SJCRH30 (cell line): ENCODE measurements at regions not wholly inside any gene's neighbourhood (a gene's known extent, or its start where the extent isn't known, plus 50 kb on each side); places are given as distances from the start of the nearest gene placed in this dataset.
A peak's percentile ranks its signal among the peaks of the same experiment; 100 is the strongest.
"Not testable (repeated sequence)": the region's sequence is repeated elsewhere in the genome, so short reads cannot be mapped to it uniquely, and the experiment has no call there.

Source experiments
- DNase-seq, 2 experiments: peaks; one replicate each; pipeline ENCODE4 v3.0.0-alpha.2; 2015 to 2020
- H3K27ac ChIP-seq: fragments of 250-450 bp; sonication (Bioruptor Pico); 2 replicates; pipeline ENCODE4 v1.5.1; 2020; ENCODE audit warnings: mild to moderate bottlenecking, moderate library complexity
- H3K27me3 ChIP-seq: fragments of 250-450 bp; sonication (Bioruptor Pico); 2 replicates; pipeline ENCODE4 v1.5.1; 2020; ENCODE audit warnings: mild to moderate bottlenecking, moderate library complexity
- H3K36me3 ChIP-seq: fragments of 250-450 bp; sonication (Bioruptor Pico); 2 replicates; pipeline ENCODE4 v1.5.1; 2020; ENCODE audit warnings: mild to moderate bottlenecking, moderate library complexity
- H3K4me1 ChIP-seq: fragments of 250-450 bp; sonication (Bioruptor Pico); 2 replicates; pipeline ENCODE4 v1.5.1; 2020; ENCODE audit warnings: mild to moderate bottlenecking, moderate library complexity
- H3K4me3 ChIP-seq: fragments of 250-450 bp; sonication (Bioruptor Pico); 2 replicates; pipeline ENCODE4 v1.5.1; 2020; ENCODE audit warnings: mild to moderate bottlenecking, moderate library complexity
- H3K9me3 ChIP-seq: fragments of 250-450 bp; sonication (Bioruptor Pico); replicated peaks from 2 replicates; pipeline ENCODE4 v1.5.1; 2020; ENCODE audit warnings: mild to moderate bottlenecking, moderate library complexity

DNA sequence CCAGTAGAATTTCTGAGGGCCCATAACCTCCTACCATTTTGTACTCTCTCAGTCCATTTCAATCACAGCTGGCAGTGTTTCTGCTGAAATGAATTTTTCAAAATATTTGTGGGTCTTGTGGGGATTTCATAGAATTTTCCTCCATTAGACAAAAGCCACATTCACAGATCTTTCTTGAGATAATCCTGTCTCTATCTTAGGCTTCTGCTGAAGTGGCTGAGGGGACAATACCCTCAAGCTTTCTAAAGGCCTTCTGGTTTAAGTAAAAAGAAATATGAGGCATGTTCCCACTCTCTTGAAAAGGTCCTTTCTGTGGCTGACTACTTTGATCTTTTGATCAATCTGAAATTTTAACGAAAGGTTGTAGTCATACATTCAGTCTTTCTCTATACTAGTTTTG, 1930.0 kb upstream of the AGA start:
- Histone ChIP-seq H3K27me3 (no peaks in the 10 kb centered on the region), H3K4me1 (no peaks in the 10 kb centered on the region), H3K9me3 (no peaks in the 10 kb centered on the region), H3K4me3 (no peak overlapping the region), H3K36me3 (no peaks in the 10 kb centered on the region), H3K27ac (no peak overlapping the region)
- no peak for DNase-seq

DNA sequence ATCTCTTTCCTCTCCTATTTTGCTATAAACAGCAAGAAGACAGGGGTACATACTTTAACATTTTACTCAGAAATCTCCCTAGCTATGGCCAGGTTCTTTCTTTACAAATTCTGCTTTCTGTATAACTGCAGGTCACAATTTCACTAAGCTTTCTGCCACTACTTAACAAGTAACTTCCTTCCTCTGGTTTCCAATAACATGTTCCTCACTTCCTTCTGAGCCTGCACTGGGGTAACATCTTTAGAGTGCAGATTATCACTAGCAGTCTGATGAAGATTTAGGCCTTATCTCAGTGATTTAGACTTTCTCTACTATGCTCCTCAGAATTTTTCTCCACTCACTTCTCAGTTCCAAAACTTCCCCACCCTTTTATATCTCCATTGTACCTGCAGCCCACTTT, 1930.5 kb upstream of the AGA start:
- Histone ChIP-seq H3K27me3 (no peaks in the 10 kb centered on the region), H3K36me3 (no peaks in the 10 kb centered on the region), H3K4me1 (no peaks in the 10 kb centered on the region), H3K9me3 (no peaks in the 10 kb centered on the region), H3K4me3 (no peak overlapping the region), H3K27ac (no peak overlapping the region)
- no peak for DNase-seq

DNA sequence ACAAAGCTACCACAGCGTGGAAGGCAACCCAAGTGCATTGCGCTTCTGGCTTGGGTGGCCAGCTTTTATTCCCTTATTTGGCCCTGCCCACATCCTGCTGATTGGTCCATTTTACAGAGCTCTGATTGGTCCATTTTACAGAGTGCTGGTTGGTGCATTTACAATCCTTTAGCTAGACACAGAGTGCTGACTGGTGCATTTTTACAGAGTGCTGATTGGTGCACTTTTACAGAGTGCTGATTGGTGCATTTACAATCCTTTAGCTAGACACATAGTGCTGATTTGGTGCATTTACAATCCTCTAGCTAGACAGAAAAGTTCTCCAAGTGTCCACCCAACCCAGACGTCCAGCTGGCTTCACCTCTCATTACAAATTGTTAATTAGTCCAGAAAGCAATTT, 1936.6 kb upstream of the AGA start:
- H3K4me1 ChIP-seq, H3K27ac ChIP-seq, H3K27me3 ChIP-seq, H3K9me3 ChIP-seq, H3K36me3 ChIP-seq, DNase-seq, H3K4me3 ChIP-seq: not testable (repeated sequence)

DNA sequence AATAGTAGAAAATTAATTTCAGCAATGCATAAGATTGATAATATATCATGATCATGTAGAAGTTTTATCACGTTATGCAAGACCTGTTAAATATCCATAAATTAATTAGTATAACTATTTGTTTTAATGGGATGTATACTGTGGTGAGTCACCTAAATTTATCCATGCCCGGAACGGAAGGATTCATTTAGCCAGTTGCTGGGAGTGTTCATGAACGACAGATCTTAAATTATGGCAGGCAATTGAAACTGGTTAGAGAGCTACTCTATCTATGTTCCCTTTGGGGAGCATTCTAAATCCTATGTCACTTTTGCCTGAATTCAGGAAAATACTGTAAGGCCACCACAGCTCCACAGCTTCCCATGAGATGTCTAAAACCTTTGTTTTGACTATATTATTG, 1950.5 kb upstream of the AGA start:
- Histone ChIP-seq H3K36me3 (no peaks in the 10 kb centered on the region), H3K9me3 (no peaks in the 10 kb centered on the region), H3K27me3 (no peaks in the 10 kb centered on the region), H3K4me3 (no peak overlapping the region), H3K27ac (no peak overlapping the region), H3K4me1 (no peaks in the 10 kb centered on the region)
- no peak for DNase-seq

DNA sequence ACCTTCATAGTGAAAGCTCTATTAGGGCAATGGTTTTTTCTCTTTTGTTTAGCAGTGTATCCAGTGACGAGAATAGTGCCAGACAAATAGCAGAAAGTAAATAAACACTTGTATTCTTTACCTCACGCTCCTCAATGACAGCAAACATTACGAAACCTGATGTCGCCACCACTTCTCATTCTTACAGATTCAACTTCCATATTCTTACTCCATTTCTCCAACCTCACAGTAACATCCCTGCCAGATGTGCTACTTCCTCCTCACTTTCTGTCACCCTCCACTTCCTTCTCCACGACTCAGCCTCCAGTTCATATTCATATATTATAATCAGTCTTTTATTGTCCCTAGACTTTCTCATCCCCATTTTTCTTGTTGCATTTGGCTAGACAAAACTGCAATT, 1956.2 kb upstream of the AGA start:
- Histone ChIP-seq H3K4me3 (no peak overlapping the region), H3K27ac (no peak overlapping the region), H3K9me3 (no peaks in the 10 kb centered on the region), H3K27me3 (no peaks in the 10 kb centered on the region), H3K4me1 (no peaks in the 10 kb centered on the region), H3K36me3 (no peaks in the 10 kb centered on the region)
- no peak for DNase-seq

DNA sequence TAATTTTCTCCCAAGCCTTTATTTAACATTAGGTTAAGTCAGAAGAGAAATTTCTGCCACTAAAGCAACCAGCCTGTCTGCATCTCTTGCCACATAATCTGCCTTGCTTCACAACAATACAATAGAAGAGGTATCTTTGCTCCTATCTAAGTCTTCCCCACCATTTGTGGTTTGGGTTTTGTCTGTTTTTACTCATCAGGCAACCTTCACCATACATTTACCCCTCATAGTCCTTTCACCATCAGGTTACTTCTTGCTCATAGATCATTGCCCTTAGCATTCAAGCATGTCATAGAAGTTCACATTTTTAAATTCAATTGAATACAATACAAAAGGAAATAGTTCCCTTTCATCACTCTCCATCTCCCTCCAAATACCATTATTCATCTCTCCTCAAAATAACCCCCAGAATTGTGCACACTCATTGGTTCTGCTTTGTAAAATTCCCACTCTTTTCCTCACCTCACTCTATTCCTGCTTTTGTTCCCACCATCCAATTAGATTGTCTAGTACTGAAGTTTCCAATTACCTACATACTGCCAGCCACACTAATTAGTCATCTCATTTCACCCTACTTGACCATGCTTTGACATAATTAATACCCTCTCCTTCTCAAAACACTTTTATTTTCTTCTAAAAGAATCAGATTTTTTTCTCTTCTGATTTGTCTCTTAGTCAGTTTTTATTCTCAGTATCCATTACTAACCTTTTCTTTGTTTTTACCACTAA, 1957.0 kb upstream of the AGA start:
- no peaks in the 10 kb centered on the region for H3K9me3 ChIP-seq
- no peaks in the 10 kb centered on the region for H3K27me3 ChIP-seq
- no peaks in the 10 kb centered on the region for H3K36me3 ChIP-seq
- no peak for DNase-seq
- H3K4me3 ChIP-seq = no peak overlapping the region
- no peak overlapping the region for H3K27ac ChIP-seq
- H3K4me1 ChIP-seq = no peaks in the 10 kb centered on the region

DNA sequence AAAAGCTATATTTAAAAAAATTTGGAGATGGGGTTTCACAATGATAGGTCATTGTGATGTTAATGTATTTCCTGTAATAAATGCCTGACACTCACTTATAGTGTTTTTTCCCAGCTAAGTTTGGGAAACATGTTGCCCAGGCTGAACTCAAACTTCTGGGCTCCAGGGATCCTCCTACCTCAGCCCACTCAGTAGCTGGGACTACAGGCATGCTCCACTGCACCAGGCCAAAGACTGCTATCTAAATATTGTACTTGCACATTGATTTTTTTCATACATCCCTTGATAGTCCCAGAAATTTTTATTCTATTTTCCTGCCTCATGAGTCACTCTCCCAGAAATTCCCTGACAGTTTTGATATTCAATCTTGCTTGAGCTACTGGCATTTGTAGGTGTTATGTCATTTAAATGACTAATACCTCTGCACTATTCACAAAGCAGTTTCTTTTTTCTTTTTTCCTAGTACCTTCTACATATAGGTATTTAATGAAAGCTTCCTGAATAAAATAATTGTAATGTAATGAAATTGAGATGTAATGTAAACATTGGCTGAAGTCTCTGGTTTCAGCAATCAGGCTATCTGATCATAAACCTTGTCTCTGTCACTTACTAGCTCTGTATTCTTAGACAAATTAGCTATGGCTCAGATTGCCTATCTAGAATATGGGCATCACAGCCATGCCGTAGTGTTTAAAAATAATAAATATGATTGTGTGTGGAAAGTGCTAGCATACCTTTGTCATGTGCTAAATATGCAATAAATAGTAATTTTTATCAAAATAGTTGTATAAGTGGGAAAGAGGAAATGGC, 1973.0 kb upstream of the AGA start:
- Histone ChIP-seq H3K4me3 (no peak overlapping the region), H3K9me3 (no peaks in the 10 kb centered on the region), H3K36me3 (no peaks in the 10 kb centered on the region), H3K4me1 (peaks cover 10% of the 10 kb centered on the region), H3K27me3 (no peaks in the 10 kb centered on the region), H3K27ac (peak overlapping the region; percentile 51)
- DNase-seq = peak in 1 of 2 experiments; percentile 19

DNA sequence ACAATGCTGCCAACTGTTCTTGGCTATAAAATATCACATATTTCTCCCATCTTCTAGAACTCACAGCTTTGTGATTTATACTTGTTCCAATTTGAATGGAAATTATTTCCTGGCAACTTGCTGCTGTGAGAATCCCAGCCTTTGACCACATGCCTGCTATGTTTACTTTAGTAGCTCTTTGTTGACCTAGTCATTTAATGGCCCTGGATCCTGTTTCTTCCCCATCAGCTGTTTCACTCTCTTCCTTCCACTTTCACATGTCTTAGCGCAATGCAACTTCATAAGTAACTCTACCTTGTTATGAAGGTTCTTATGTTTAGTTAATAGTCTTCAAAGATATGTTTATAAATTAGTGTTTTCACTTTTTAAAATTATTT, 1973.6 kb upstream of the AGA start:
- peak; percentile 35 to 64 for DNase-seq
- Histone ChIP-seq H3K27me3 (no peaks in the 10 kb centered on the region), H3K4me1 (peaks cover 10% of the 10 kb centered on the region), H3K9me3 (no peaks in the 10 kb centered on the region), H3K4me3 (no peak overlapping the region), H3K27ac (peak overlapping the region; percentile 51), H3K36me3 (no peaks in the 10 kb centered on the region)

DNA sequence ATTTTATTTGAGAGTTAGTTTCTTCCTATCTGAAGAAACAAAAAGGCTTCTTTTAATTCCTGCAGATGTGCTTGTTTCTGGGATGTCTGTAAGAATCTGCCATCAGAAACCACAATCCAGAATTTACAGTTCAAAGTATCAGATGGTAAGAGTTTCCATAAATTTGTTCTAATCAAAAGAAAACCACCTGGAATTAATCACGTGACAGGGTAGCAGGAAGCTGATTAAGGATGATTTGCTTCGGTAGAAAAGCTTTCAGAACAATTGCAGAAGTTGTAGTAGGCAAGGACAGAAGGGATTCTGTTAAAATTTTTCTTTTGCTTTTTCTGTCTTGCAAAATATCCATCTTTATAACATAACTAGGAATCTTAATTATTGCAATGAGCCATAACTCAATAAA, 1975.1 kb upstream of the AGA start:
- Histone ChIP-seq H3K4me1 (peaks cover 10% of the 10 kb centered on the region), H3K36me3 (no peaks in the 10 kb centered on the region), H3K9me3 (no peaks in the 10 kb centered on the region), H3K27me3 (no peaks in the 10 kb centered on the region), H3K4me3 (no peak overlapping the region), H3K27ac (no peak overlapping the region)
- DNase-seq = no peak

DNA sequence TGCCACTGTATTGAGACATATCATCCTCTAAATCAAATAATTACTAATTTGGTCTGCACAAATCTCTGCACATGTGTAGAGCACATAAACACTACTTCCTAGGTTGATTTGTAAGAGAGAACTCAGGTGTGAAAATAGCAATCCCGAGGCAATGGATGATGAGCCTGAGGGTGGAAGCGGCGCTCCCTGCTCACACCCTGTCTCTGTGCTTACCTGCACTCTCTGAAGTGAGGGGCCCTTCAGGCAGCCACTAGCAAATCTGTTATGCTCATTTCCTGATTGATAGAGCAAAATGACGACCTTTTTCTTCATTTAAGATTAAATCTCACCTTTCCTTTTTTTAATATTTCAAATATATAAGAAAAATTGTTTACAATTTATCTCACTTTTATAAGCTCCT, 1995.7 kb upstream of the AGA start:
- no peak for DNase-seq
- no peak overlapping the region for H3K4me3 ChIP-seq
- no peak overlapping the region for H3K27ac ChIP-seq
- no peaks in the 10 kb centered on the region for H3K36me3 ChIP-seq
- no peaks in the 10 kb centered on the region for H3K27me3 ChIP-seq
- H3K9me3 ChIP-seq = no peaks in the 10 kb centered on the region
- H3K4me1 ChIP-seq = no peaks in the 10 kb centered on the region

DNA sequence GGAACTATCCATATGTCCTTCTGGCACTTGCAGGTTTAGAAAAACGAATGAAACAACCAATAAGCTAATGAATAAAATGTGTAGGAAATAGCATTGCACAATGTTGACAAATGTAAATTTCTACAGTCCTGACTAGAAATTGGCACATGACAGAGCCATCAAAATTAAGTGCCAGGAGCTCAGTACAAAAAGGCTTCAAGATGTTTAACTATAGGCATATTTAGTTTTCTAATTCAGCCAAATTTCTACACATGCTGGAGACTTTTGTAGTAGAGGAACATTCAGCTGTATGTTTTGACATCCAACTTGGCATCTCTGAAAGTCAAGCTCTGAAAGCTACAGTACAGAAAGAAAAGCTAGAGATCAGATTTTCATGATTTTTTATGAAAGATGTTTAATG, 1999.4 kb upstream of the AGA start:
- Histone ChIP-seq H3K4me3 (no peak overlapping the region), H3K27ac (no peak overlapping the region), H3K9me3 (no peaks in the 10 kb centered on the region), H3K36me3 (no peaks in the 10 kb centered on the region), H3K4me1 (no peaks in the 10 kb centered on the region), H3K27me3 (no peaks in the 10 kb centered on the region)
- DNase-seq = no peak

DNA sequence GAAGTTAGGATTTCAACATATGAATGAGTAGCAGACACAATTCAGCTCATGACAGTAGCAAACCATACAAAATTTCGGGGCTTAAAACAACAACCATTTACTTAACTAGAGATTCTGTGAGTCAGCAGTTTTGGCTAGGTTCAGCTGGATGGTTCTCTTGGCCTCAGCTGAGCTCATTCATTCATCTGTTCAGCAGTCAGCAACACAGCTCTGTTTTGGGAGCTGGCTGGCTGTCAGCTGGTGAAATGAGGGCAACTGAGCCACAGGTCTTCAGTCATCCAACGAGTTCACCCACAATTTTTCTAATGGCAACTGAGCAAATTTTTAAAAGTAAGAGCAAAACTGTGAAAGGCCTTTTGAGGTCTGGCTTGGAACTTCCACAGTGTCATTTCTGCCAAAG, 2005.1 kb upstream of the AGA start:
- no peak for DNase-seq
- no peak overlapping the region for H3K4me3 ChIP-seq
- no peaks in the 10 kb centered on the region for H3K9me3 ChIP-seq

DNA sequence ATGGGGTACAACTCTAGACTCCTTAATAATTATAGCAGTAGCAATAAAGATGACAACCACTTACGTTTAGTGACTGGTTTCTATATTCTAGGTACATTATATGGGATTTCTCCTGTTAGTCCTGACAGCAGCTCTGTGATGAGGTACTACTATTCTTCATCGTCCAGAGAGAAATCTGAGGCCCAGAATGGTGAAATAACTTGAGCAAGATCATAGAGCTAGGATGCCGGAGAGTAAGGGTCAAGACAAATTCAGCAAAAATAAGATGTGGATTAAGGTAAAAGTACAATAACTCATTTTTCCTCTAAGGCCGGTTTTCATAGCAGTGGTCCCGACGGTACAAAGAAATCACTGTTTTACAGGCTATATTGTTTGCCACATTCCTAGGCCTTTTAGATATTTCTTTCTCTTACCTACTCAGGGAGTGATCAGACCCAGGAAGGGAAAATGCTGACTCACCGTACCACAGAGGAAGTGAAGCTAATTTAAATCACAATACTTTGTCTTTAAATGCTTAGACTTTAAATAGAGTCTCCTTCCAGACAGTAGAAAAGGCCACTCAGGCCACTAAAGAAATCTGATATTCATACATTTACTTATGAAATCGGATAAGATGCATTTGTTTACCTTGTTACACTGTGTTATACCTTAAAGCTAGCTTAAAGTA, 2023.0 kb upstream of the AGA start:
- no peak for DNase-seq
- no peak overlapping the region for H3K27ac ChIP-seq
- H3K9me3 ChIP-seq = no peaks in the 10 kb centered on the region
- H3K4me3 ChIP-seq = no peak overlapping the region
- H3K36me3 ChIP-seq = no peaks in the 10 kb centered on the region
- no peaks in the 10 kb centered on the region for H3K4me1 ChIP-seq
- H3K27me3 ChIP-seq = no peaks in the 10 kb centered on the region

More for the DNA sequence above, 2005.1 kb upstream of the AGA start:
- Histone ChIP-seq H3K4me1 (no peaks in the 10 kb centered on the region), H3K27ac (no peak overlapping the region), H3K36me3 (no peaks in the 10 kb centered on the region), H3K27me3 (no peaks in the 10 kb centered on the region)

DNA sequence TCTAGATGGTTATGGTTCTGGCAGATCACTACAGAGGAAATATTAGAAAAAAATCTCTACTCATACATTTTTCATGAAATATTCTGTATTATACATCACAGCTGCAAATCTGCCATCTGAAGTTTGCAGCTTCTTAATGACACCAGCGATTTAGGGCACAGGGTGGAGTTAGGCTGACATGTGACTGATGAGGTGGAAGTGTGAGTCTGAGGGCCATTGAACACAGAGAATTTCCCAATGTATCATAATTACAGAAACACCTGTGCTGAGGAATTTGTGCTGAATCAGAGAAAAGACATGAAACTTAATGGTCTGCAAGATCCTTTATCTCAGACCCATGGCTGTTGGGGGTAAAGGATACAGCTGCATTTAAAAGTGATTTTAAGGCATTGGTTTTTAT, 2025.6 kb upstream of the AGA start:
- no peak overlapping the region for H3K27ac ChIP-seq
- H3K27me3 ChIP-seq = no peaks in the 10 kb centered on the region
- H3K36me3 ChIP-seq = no peaks in the 10 kb centered on the region
- no peaks in the 10 kb centered on the region for H3K9me3 ChIP-seq
- H3K4me3 ChIP-seq = no peak overlapping the region
- DNase-seq = no peak
- no peaks in the 10 kb centered on the region for H3K4me1 ChIP-seq

DNA sequence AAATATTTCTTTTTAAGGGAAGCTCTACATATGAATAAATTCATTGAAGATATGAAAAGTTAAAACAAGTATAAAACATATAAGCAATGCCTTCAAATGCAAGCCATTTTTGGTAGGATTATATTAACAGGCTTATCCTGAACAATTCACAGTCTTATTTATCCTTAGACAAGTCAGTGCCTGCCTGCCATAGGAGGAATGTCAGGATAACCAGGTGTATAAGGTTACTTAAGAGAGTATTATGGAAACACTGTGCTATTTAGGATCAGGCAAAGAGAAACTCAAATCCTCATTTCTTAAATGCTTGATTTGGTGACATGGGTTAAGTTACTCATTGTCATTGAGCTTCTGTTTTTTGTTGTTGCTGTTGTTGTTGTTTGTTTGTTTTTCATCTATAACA, 2029.9 kb upstream of the AGA start:
- Histone ChIP-seq H3K27me3 (no peaks in the 10 kb centered on the region), H3K9me3 (no peaks in the 10 kb centered on the region), H3K4me3 (no peak overlapping the region), H3K4me1 (no peaks in the 10 kb centered on the region), H3K27ac (no peak overlapping the region), H3K36me3 (no peaks in the 10 kb centered on the region)
- DNase-seq = no peak
